Esophagus muscularis mucosa (tissue), 4 donors: ENCODE measurements at regions not wholly inside any gene's neighbourhood (a gene's known extent, or its start where the extent isn't known, plus 50 kb on each side); places are given as distances from the start of the nearest gene placed in this dataset.

Source experiments
- CTCF ChIP-seq, 3 experiments: fragments of 200-600 bp in 2 of 3; fragments of 450-650 bp in 1 of 3; sonication (generic) in 2 of 3; IDR thresholded peaks; one replicate each; pipeline ENCODE4 v1.5.1; 2017 to 2019; ENCODE audit warnings: antibody characterized with exemption in 3 of 3, mild to moderate bottlenecking in 2 of 3, moderate library complexity in 1 of 3
- EP300 ChIP-seq: sonication (generic); formaldehyde crosslinking; IDR thresholded peaks from one replicate; pipeline ENCODE4 v1.6.1; 2017; ENCODE audit warnings: antibody characterized with exemption
- POLR2A ChIP-seq: fragments of 450-650 bp; IDR thresholded peaks from one replicate; pipeline ENCODE4 v1.6.1; 2017; ENCODE audit warnings: antibody characterized with exemption, moderate library complexity, mild to moderate bottlenecking, low read depth
- POLR2AphosphoS5 ChIP-seq, 2 donors: sonication (generic); formaldehyde crosslinking; IDR thresholded peaks; one replicate each; pipeline ENCODE4 v1.6.1; 2017; ENCODE audit warnings: antibody characterized with exemption in 2 of 2

- TF ChIP-seq EP300 (no peak), CTCF (IDR thresholded peaks at IDR 0.05) (no peak), POLR2A (no peak), POLR2AphosphoS5 (IDR thresholded peaks at IDR 0.05) (no peak)
Measured at GRCh38 chr7:125316466-125316865, 386.8 kb upstream of the POT1 start.
